ENCODE measurements at regions not wholly inside any gene's neighbourhood (a gene's known extent, or its start where the extent isn't known, plus 50 kb on each side); places are given as distances from the start of the nearest gene placed in this dataset.

DNA sequence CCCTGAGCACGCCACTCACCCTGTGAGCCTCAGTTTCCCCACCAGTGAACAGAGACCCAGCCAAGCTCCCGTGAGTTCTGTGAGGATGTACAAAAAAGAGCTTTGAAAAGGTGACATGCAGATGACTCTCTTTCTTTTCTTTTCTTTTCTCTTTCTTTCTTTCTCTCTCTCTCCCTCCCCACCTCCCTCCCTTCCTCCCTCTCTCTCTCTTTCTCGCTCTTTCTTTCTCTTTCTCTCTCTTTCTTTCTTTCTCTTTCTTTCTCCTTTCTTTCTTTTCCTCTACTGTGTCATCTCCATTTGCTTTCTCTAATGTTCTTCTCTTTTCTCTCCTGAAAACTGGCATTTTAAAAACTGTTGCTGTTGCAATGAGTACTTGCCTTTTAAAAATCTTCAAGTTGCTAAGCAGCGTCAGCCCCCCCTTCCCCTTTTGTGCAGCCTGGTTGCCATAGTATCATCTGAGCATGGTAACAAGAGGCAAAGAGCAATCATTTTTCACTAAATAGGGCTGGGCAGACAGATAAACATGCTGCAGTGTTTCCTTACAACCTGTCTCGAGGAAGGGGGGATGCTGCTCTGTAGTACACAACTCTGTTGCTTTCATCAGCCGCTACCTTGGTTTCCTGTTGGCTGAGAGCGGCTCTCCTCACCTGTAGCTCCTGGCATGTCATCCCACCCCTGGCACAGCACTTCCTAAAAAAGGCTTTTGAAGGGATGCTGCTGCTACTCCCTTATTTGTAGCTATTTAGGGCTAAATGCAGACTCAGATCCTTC lies 108.7 kb upstream of the MBNL2 start:
- no peak for TF ChIP-seq ZBTB7A (IDR thresholded peaks at IDR 0.05; ENCODE audit: low read depth)
- no peak for TF ChIP-seq CREB1 (IDR thresholded peaks at IDR 0.05; ENCODE audit: low read depth)
- no peak for TF ChIP-seq EGR1 (IDR thresholded peaks at IDR 0.05)
- TF ChIP-seq YY1 (IDR thresholded peaks at IDR 0.05; ENCODE audit: low read depth) = no peak
- TF ChIP-seq, protein P1, sequence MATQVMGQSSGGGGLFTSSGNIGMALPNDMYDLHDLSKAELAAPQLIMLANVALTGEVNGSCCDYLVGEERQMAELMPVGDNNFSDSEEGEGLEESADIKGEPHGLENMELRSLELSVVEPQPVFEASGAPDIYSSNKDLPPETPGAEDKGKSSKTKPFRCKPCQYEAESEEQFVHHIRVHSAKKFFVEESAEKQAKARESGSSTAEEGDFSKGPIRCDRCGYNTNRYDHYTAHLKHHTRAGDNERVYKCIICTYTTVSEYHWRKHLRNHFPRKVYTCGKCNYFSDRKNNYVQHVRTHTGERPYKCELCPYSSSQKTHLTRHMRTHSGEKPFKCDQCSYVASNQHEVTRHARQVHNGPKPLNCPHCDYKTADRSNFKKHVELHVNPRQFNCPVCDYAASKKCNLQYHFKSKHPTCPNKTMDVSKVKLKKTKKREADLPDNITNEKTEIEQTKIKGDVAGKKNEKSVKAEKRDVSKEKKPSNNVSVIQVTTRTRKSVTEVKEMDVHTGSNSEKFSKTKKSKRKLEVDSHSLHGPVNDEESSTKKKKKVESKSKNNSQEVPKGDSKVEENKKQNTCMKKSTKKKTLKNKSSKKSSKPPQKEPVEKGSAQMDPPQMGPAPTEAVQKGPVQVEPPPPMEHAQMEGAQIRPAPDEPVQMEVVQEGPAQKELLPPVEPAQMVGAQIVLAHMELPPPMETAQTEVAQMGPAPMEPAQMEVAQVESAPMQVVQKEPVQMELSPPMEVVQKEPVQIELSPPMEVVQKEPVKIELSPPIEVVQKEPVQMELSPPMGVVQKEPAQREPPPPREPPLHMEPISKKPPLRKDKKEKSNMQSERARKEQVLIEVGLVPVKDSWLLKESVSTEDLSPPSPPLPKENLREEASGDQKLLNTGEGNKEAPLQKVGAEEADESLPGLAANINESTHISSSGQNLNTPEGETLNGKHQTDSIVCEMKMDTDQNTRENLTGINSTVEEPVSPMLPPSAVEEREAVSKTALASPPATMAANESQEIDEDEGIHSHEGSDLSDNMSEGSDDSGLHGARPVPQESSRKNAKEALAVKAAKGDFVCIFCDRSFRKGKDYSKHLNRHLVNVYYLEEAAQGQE (IDR thresholded peaks at IDR 0.05; ENCODE audit: low read depth) = no peak
- TF ChIP-seq TAF1 (IDR thresholded peaks at IDR 0.05; ENCODE audit: low read depth) = no peak
- TF ChIP-seq EP300 (IDR thresholded peaks at IDR 0.05; ENCODE audit: borderline replicate concordance) = no peak

All from Ishikawa (cell line).